HG03108 (cell line): ENCODE measurements at regions not wholly inside any gene's neighbourhood (a gene's known extent, or its start where the extent isn't known, plus 50 kb on each side); places are given as distances from the start of the nearest gene placed in this dataset.

Experiments
- ATAC-seq: cut with Tn5 transposase; IDR thresholded peaks from one replicate; pipeline ENCODE4 v1.9.1; 2021; ENCODE audit warnings: moderate library complexity; ENCODE audit not compliant: unreplicated experiment

GRCh38 chr4:180717451-180718033 is 1525.7 kb upstream of the TENM3 start:
- no peak for ATAC-seq

GRCh38 chr4:180721356-180721755 is 1521.8 kb upstream of the TENM3 start:
- ATAC-seq = no peak

GRCh38 chr4:180726611-180727010 is 1516.6 kb upstream of the TENM3 start:
- ATAC-seq = no peak

- ATAC-seq = no peak
These were observed 1515.7 kb upstream of the TENM3 start for GRCh38 chr4:180727478-180727877.

GRCh38 chr4:180734753-180735432 is 1508.3 kb upstream of the TENM3 start:
- ATAC-seq = no peak

- no peak for ATAC-seq
These were observed 1501.5 kb upstream of the TENM3 start for GRCh38 chr4:180741703-180742102.

- ATAC-seq = no peak
These were observed 1498.2 kb upstream of the TENM3 start for GRCh38 chr4:180745019-180745418.

- ATAC-seq = no peak
These were observed 1492.2 kb upstream of the TENM3 start for GRCh38 chr4:180751009-180751408.

GRCh38 chr4:180757927-180758326 is 1485.3 kb upstream of the TENM3 start:
- ATAC-seq = no peak

- ATAC-seq = no peak
These were observed 1477.2 kb upstream of the TENM3 start for GRCh38 chr4:180766045-180766444.

- no peak for ATAC-seq
These were observed 1476.1 kb upstream of the TENM3 start for GRCh38 chr4:180766944-180767729.

- no peak for ATAC-seq
These were observed 1474.6 kb upstream of the TENM3 start for GRCh38 chr4:180768610-180769009.

- no peak for ATAC-seq
These were observed 1473.4 kb upstream of the TENM3 start for GRCh38 chr4:180769791-180770190.

GRCh38 chr4:180770265-180770664 is 1472.9 kb upstream of the TENM3 start:
- no peak for ATAC-seq

GRCh38 chr4:180784940-180785339 is 1458.3 kb upstream of the TENM3 start:
- no peak for ATAC-seq

- no peak for ATAC-seq
These were observed 1454.5 kb upstream of the TENM3 start for GRCh38 chr4:180788729-180789128.

GRCh38 chr4:180789929-180790328 is 1453.3 kb upstream of the TENM3 start:
- no peak for ATAC-seq

GRCh38 chr4:180790471-180790870 is 1452.7 kb upstream of the TENM3 start:
- ATAC-seq = no peak

GRCh38 chr4:180792541-180792940 is 1450.7 kb upstream of the TENM3 start:
- ATAC-seq = no peak

GRCh38 chr4:180794333-180794732 is 1448.9 kb upstream of the TENM3 start:
- no peak for ATAC-seq

GRCh38 chr4:180798036-180798577 is 1445.1 kb upstream of the TENM3 start:
- ATAC-seq = no peak

GRCh38 chr4:180799798-180800197 is 1443.4 kb upstream of the TENM3 start:
- no peak for ATAC-seq
